ENCODE measurements at regions not wholly inside any gene's neighbourhood (a gene's known extent, or its start where the extent isn't known, plus 50 kb on each side); places are given as distances from the start of the nearest gene placed in this dataset.

DNA sequence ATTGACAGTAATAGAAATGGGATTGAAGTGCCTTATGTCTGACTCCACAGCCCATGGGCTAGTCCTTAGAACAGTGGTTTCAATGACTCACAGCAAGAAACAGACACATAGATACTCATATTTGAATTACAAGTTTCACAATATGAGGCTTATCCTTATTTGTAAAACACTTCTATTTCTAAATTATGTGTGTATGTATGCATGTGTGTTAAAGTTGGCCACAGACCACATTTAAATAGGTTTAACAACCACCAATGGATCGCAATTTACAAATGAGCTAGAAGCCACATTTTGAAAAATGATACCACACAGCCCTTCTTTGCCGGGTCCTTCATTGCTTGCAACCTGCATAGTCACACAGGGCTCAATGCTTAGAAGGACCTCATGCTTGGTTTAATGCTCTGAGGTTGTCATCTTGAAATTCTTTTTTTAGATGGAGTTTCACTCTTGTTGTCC, 157.8 kb upstream of the PREP start:
- no peak for DNase-seq (ENCODE audit: low spot score in 2 of 2, unreplicated experiment in 2 of 2)
- no peak overlapping the region for H3K27ac Mint-ChIP-seq
- no peak for TF ChIP-seq CTCF (IDR thresholded peaks at IDR 0.05; ENCODE audit: unreplicated experiment)
- H3K4me1 Mint-ChIP-seq, result no peaks in the 10 kb centered on the region
- no peaks in the 10 kb centered on the region for H3K36me3 Mint-ChIP-seq
- H3K4me3 Mint-ChIP-seq, result no peak overlapping the region
- peaks cover 13% of the 10 kb centered on the region for H3K27me3 Mint-ChIP-seq (ENCODE audit: low read depth)
- H3K9me3 Mint-ChIP-seq, result peaks cover 18% of the 10 kb centered on the region

DNA sequence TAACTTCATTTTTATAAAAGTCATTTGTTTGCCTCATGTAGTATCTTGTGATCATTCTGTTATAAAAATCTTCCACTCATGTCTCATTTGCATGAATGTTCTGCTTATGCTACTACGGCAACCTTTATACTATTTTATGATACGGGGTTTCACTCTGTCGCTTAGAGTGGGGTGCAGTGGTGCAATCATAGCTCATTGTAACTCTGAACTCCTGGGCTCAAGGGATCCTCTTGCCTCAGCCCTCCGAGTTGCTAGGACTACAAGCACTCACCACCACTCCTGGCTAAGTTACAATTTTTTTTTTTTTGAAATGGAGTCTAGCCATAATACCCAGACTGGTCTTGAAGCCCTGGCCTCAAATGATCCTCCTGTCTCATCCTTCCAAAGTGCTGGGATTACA, 154.4 kb upstream of the PREP start:
- no peak for DNase-seq (ENCODE audit: low spot score in 2 of 2, unreplicated experiment in 2 of 2)
- no peak for TF ChIP-seq CTCF (IDR thresholded peaks at IDR 0.05; ENCODE audit: unreplicated experiment)
- Mint-ChIP-seq H3K36me3 (no peaks in the 10 kb centered on the region), H3K4me3 (no peak overlapping the region), H3K27ac (no peak overlapping the region), H3K27me3 (ENCODE audit: low read depth) (peaks cover 3% of the 10 kb centered on the region), H3K9me3 (peaks cover 9% of the 10 kb centered on the region), H3K4me1 (no peaks in the 10 kb centered on the region)

- Mint-ChIP-seq H3K27me3 (ENCODE audit: low read depth) (peaks cover 7% of the 10 kb centered on the region), H3K27ac (no peak overlapping the region), H3K9me3 (peaks cover 9% of the 10 kb centered on the region), H3K36me3 (no peaks in the 10 kb centered on the region), H3K4me3 (no peak overlapping the region), H3K4me1 (no peaks in the 10 kb centered on the region)
- DNase-seq (ENCODE audit: low spot score in 2 of 2, unreplicated experiment in 2 of 2), result no peak
- TF ChIP-seq CTCF (IDR thresholded peaks at IDR 0.05; ENCODE audit: unreplicated experiment), result no peak
These were observed 150.3 kb upstream of the PREP start for GRCh38 chr6:105553171-105553570.

DNA sequence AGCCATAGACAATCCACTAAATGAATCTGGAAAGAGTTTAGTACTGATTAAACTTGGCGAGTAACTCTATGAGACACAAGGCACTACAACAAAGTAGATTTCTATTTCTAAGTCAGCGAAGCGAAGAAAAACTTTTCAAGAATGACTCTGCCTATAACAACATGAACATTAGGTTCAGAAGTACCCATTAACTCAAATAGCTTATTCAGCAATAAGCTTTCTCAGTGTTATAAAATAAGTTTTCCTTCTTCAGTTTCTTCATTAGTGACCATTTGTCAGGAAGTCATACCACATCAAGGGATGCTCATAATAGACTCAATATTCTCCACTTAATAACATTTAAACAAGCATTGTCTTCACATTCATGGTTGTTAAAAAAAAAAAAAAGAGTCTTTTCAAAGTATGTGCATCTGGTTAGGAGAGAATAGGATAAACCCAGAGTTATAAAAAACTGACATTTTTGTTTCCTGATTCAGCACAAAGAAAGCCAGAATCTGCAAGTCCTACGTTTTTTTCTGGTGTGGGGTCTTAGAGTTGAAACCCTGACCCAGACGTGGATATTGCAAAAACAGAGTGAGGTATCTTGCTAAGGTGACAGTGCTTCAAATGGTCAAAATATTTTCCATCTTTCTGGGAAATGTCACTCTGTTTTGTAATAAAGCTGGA, 148.2 kb upstream of the PREP start:
- peaks cover 5% of the 10 kb centered on the region for H3K27me3 Mint-ChIP-seq (ENCODE audit: low read depth)
- no peak for DNase-seq (ENCODE audit: low spot score in 2 of 2, unreplicated experiment in 2 of 2)
- TF ChIP-seq CTCF (IDR thresholded peaks at IDR 0.05; ENCODE audit: unreplicated experiment), result no peak
- peaks cover 3% of the 10 kb centered on the region for H3K9me3 Mint-ChIP-seq
- H3K4me3 Mint-ChIP-seq, result no peak overlapping the region
- H3K27ac Mint-ChIP-seq, result no peak overlapping the region
- H3K4me1 Mint-ChIP-seq, result no peaks in the 10 kb centered on the region
- no peaks in the 10 kb centered on the region for H3K36me3 Mint-ChIP-seq

- no peaks in the 10 kb centered on the region for H3K4me1 Mint-ChIP-seq
- no peaks in the 10 kb centered on the region for H3K36me3 Mint-ChIP-seq
- no peak overlapping the region for H3K27ac Mint-ChIP-seq
- H3K4me3 Mint-ChIP-seq, result no peak overlapping the region
- no peaks in the 10 kb centered on the region for H3K9me3 Mint-ChIP-seq
- DNase-seq (ENCODE audit: low spot score in 2 of 2, unreplicated experiment in 2 of 2), result no peak
- no peak for TF ChIP-seq CTCF (IDR thresholded peaks at IDR 0.05; ENCODE audit: unreplicated experiment)
- H3K27me3 Mint-ChIP-seq (ENCODE audit: low read depth), result peaks cover 4% of the 10 kb centered on the region
These were observed 143.9 kb upstream of the PREP start for GRCh38 chr6:105546754-105547153.
